Heart left ventricle (tissue), 16 donors: ENCODE measurements at regions not wholly inside any gene's neighbourhood (a gene's known extent, or its start where the extent isn't known, plus 50 kb on each side); places are given as distances from the start of the nearest gene placed in this dataset.

Source experiments
- ATAC-seq, 4 donors: fragments of 200-7000 bp; cut with Tn5 transposase; one replicate each; pipeline ENCODE4 v1.9.1; 2020 to 2022; ENCODE audit warnings: moderate library complexity in 4 of 4, mild to moderate bottlenecking in 3 of 4, moderate number of reproducible peaks in 1 of 4
- DNase-seq, 5 donors: peaks; one replicate each; pipeline ENCODE4 v3.0.0-alpha.2; 2020
- H3K27ac ChIP-seq, 12 donors: fragments of 200-600 bp; sonication (generic) in 4 of 12; one replicate each; pipeline versions ENCODE4 v1.5.0 to v1.8.0; 2016 to 2022; ENCODE audit warnings: mild to moderate bottlenecking in 2 of 12
- H3K27me3 ChIP-seq, 9 donors: fragments of 200-600 bp; sonication (generic) in 2 of 9; one replicate each; pipeline versions ENCODE4 v1.5.1 to v1.8.0; 2016 to 2022; ENCODE audit warnings: mild to moderate bottlenecking in 3 of 9
- H3K36me3 ChIP-seq, 9 donors: fragments of 200-600 bp; sonication (generic) in 2 of 9; one replicate each; pipeline versions ENCODE4 v1.5.0 to v1.8.0; 2018 to 2022; ENCODE audit warnings: mild to moderate bottlenecking in 2 of 9
- H3K4me1 ChIP-seq, 12 donors: fragments of 200-600 bp; sonication (generic) in 4 of 12; one replicate each; pipeline versions ENCODE4 v1.5.0 to v1.8.0; 2016 to 2022; ENCODE audit warnings: mild to moderate bottlenecking in 3 of 12
- H3K4me3 ChIP-seq, 12 donors: fragments of 200-600 bp; sonication (generic) in 4 of 12; one replicate each; pipeline versions ENCODE4 v1.5.0 to v1.8.0; 2017 to 2022; ENCODE audit warnings: mild to moderate bottlenecking in 9 of 12, moderate library complexity in 4 of 12
- H3K9me3 ChIP-seq, 12 donors: fragments of 200-600 bp; sonication (generic) in 4 of 12; one replicate each; pipeline versions ENCODE4 v1.5.0 to v1.8.0; 2016 to 2022; ENCODE audit warnings: mild to moderate bottlenecking in 1 of 12
- CTCF ChIP-seq, 12 donors: fragments of 200-600 bp; sonication (generic) in 4 of 12; IDR thresholded peaks; one replicate each; pipeline versions ENCODE4 v1.5.0 to v1.8.0; 2018 to 2022; ENCODE audit warnings: antibody characterized with exemption in 12 of 12, mild to moderate bottlenecking in 5 of 12
- POLR2A ChIP-seq, 2 donors: fragments of 450-650 bp; IDR thresholded peaks; one replicate each; pipeline ENCODE4 v1.6.1; 2017; ENCODE audit warnings: antibody characterized with exemption in 2 of 2, mild to moderate bottlenecking in 2 of 2, moderate library complexity in 2 of 2
- WGBS, 4 donors: extraction: QIAGEN DNeasy Blood & Tissue Kit in 2 of 4; methylation state at CpG; one replicate each; pipeline versions ENCODE4 v1.1.5 to v1.1.7; 2013 to 2018; 5-methylcytosine and 5-hydroxymethylcytosine counted together
- intact Hi-C, 10 donors: fragments of 100-400 bp; cut with DNase I; formaldehyde crosslinking; loops; one replicate each; pipeline versions ENCODE4 v1.11.1 to v1.14.2; 2022
- donor health status: ischemic (EF 13 %, LVEDD 7.1; RV severe dilation, severe dysfunction).
- donor health status: healthy with polysubstance abuse.
- donor health status: DM: no; HTN: yes; CAD: no.
- donor health status: DM: no; HTN: no; CAD: no.
- donor health status: ischemic (EF 25% LVEDD 6.9; RV normal size, moderate dysfunction).
- donor health status: ischemic (EF 25% LVEDD 5.7; RV mildly dilated, moderate dysfunction).
- donor health status: healthy.
- donor health status: DM: yes; HTN: yes; CAD: no.
- donor health status: ischemic (EF 35%, LVEDD 5.7; RV mildly dilated, moderate dysfunction).
- donor health status: nonischemic (EF 11% LVEDD 7.7; RV severe dilation, severe dysfunction).
- donor health status: DM: yes; HTN: yes; CAD: no.
- donor health status: PGD.
- donor health status: ischemic (EF 29% LVEDD 5.4; RV normal size, mild dysfunction).
- donor health status: nonischemic (EF 23%, LVEDD 6.1; RV moderate dilation, normal function).

DNA sequence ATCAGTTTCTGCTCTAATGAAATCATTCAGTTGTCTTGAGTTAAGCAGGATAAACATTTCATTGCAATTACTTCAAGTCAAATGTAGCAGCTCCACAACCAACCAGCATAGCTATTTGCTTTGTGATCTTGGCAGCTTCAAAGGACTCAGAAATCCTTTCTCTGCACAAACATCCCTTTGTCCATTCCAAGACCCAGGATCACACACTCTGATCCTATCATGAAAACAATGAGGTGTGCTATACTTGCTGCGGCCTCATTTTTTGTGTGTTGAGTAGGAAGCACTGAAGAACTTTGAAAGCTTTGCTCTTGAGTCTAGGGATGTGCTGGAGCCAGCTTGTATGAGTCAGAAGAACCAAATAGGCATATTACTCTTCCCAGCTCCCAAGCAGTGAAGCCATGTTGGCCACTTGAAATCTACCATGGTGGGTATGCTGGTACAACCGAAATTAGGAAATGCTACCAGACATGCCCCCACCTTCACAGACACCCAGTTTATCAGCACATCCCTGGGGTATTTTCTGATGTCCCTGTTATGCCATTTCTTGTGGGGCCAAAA lies 199.4 kb upstream of the PRSS58 start:
- no peaks in the 10 kb centered on the region for H3K36me3 ChIP-seq
- no peak for ATAC-seq
- intact Hi-C loops: no loop called here
- H3K27me3 ChIP-seq: peaks cover 0 to 29% (median 0%) of the 10 kb centered on the region in 9 donors
- no peak overlapping the region for H3K27ac ChIP-seq
- H3K4me1 ChIP-seq: peaks cover 0 to 7% (median 0%) of the 10 kb centered on the region in 12 donors
- TF ChIP-seq CTCF (IDR thresholded peaks at IDR 0.05) (no peak), POLR2A (IDR thresholded peaks at IDR 0.05) (no peak)
- no peaks in the 10 kb centered on the region for H3K9me3 ChIP-seq
- no peak for DNase-seq
- WGBS, 4 donors: 72 to 88% (median 79%) methylated on average over 2 of the region's 2 CpGs
- no peak overlapping the region for H3K4me3 ChIP-seq

- DNase-seq (no peak), ATAC-seq (no peak)
- intact Hi-C loops: no loop called here
- no peaks in the 10 kb centered on the region for H3K36me3 ChIP-seq
- H3K27ac ChIP-seq: no peak overlapping the region
- TF ChIP-seq CTCF (IDR thresholded peaks at IDR 0.05) (no peak), POLR2A (IDR thresholded peaks at IDR 0.05) (no peak)
- H3K4me1 ChIP-seq: peaks cover 0 to 7% (median 0%) of the 10 kb centered on the region in 12 donors
- no peaks in the 10 kb centered on the region for H3K9me3 ChIP-seq
- no peak overlapping the region for H3K4me3 ChIP-seq
- 86 to 89% (median 87%) methylated on average over 10 of the region's 10 CpGs for WGBS, 4 donors
- H3K27me3 ChIP-seq: peaks cover 0 to 24% (median 0%) of the 10 kb centered on the region in 9 donors
Measured at GRCh38 chr7:142455392-142455791, 197.5 kb upstream of the PRSS58 start.

GRCh38 chr7:142454862-142455261 lies 197.0 kb upstream of the PRSS58 start:
- Histone ChIP-seq H3K4me1 (peaks cover 0 to 7% (median 0%) of the 10 kb centered on the region in 12 donors), H3K27ac (no peak overlapping the region), H3K36me3 (no peaks in the 10 kb centered on the region), H3K27me3 (peaks cover 0 to 23% (median 0%) of the 10 kb centered on the region in 9 donors), H3K4me3 (no peak overlapping the region), H3K9me3 (no peaks in the 10 kb centered on the region)
- TF ChIP-seq CTCF (IDR thresholded peaks at IDR 0.05) (no peak), POLR2A (IDR thresholded peaks at IDR 0.05) (no peak)
- WGBS, 4 donors: 52 to 69% (median 58%) methylated on average over 5 of the region's 5 CpGs
- no peak for DNase-seq
- intact Hi-C loops: no loop called here
- no peak for ATAC-seq

- no peak overlapping the region for H3K4me3 ChIP-seq
- intact Hi-C loops: no loop called here
- H3K9me3 ChIP-seq: no peaks in the 10 kb centered on the region
- H3K4me1 ChIP-seq: no peaks in the 10 kb centered on the region
- no peak for TF ChIP-seq POLR2A (IDR thresholded peaks at IDR 0.05)
- no peak for TF ChIP-seq CTCF (IDR thresholded peaks at IDR 0.05)
- peaks cover 0 to 16% (median 0%) of the 10 kb centered on the region in 9 donors for H3K27me3 ChIP-seq
- 58 to 67% (median 63%) methylated on average over 4 of the region's 4 CpGs for WGBS, 4 donors
- H3K36me3 ChIP-seq: no peaks in the 10 kb centered on the region
- no peak for ATAC-seq
- H3K27ac ChIP-seq: no peak overlapping the region
- DNase-seq: no peak
Measured at GRCh38 chr7:142452791-142453190, 194.9 kb upstream of the PRSS58 start.
